LNCaP clone FGC (cell line): ENCODE measurements at regions not wholly inside any gene's neighbourhood (a gene's known extent, or its start where the extent isn't known, plus 50 kb on each side); places are given as distances from the start of the nearest gene placed in this dataset.
"Not testable (repeated sequence)": the region's sequence is repeated elsewhere in the genome, so short reads cannot be mapped to it uniquely, and the experiment has no call there.

Source experiments
- DNase-seq: peaks from one replicate; pipeline ENCODE4 v3.0.0-alpha.2; 2011; ENCODE audit warnings: low read depth
- H3K4me3 ChIP-seq: 2 replicates; pipeline ENCODE4 v1.5.1; 2011; ENCODE audit warnings: mild to moderate bottlenecking, low read depth, low read length, control low read depth
- CTCF ChIP-seq: IDR thresholded peaks from 2 replicates; pipeline ENCODE4 v1.5.1; 2012; ENCODE audit warnings: mild to moderate bottlenecking; ENCODE audit not compliant: control insufficient read depth, insufficient read depth; ENCODE audit errors: extremely low read depth

DNA sequence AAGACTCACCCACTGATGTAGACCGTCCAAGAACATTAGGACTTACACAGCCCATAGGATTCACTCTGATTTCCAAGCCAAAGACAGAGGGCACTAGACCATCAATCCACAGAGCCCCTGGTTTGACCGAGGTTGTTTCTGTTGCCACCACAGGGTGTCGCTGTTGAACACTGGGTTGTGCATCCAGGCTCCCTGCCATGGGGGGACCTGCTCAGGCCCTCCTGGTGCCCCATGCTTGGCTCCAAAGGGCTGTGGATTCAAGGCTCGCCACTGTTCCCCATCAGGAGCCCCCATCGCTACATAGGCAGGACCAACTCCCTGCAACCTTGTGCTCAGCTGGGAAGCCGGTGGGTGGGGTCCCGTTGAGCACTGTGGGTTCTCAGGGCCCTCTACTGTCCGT, 128.0 kb upstream of the ANO1 start:
- peak; percentile 10 for DNase-seq
- TF ChIP-seq CTCF: peak; percentile 55
- H3K4me3 ChIP-seq: no peak overlapping the region

GRCh38 chr11:69950621-69951020, 127.5 kb upstream of the ANO1 start:
- no peak for TF ChIP-seq CTCF
- no peak overlapping the region for H3K4me3 ChIP-seq
- DNase-seq: no peak

- no peak for DNase-seq
- TF ChIP-seq CTCF: no peak
- no peak overlapping the region for H3K4me3 ChIP-seq
These were observed 126.3 kb upstream of the ANO1 start for GRCh38 chr11:69951821-69952220.

DNA sequence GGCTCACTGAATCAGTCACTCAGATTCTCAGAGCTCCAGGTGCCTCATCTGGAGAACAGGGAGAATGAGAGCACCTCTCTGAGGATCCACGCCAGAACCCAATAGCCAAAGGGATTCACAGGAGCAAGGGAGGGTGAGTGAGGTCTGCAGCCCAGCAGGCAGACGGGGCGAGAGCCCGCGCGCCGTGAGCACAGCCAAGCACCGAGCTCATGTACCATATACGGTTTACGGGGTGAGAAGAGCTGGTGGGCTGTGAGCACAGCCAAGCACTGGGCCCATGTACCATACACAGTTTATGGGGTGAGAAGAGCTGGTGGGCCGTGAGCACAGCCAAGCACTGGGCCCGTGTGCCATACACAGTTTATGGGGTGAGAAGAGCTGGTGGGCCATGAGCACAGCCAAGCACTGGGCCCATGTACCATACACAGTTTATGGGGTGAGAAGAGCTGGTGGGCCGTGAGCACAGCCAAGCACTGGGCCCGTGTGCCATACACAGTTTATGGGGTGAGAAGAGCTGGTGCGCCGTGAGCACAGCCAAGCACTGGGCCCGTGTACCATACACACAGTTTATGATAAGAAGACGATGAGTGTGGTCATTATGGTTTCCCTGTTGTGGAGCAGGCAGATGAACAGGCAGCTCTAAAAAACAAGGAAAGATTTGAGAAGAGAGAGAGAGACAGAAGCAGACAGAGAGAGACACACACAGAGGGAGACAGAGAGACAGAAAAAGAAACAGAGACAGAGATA, 125.7 kb upstream of the ANO1 start:
- not testable (repeated sequence) for DNase-seq

DNA sequence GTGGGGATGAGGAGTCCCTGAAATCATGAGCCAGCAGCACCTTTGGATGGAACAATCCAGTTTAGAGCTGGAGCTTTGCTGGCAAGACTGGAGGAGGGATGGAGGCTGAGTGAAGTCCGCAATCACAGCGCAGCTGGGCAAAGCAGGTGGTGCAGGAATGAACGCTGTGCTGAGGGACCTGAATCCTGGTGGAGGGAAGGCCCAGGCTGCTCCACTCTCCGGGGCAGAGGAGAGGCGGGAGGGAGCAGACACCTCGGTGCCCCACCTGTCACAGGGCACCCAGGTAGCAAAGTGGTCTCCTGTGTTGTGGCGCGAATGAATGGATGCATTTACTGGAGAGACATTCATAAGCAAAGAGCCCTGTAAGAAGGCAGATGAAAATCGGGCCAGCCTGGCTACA, 124.8 kb upstream of the ANO1 start:
- no peak for TF ChIP-seq CTCF
- DNase-seq: no peak

More for the DNA sequence above, 125.7 kb upstream of the ANO1 start:
- H3K4me3 ChIP-seq: not testable (repeated sequence)

DNA sequence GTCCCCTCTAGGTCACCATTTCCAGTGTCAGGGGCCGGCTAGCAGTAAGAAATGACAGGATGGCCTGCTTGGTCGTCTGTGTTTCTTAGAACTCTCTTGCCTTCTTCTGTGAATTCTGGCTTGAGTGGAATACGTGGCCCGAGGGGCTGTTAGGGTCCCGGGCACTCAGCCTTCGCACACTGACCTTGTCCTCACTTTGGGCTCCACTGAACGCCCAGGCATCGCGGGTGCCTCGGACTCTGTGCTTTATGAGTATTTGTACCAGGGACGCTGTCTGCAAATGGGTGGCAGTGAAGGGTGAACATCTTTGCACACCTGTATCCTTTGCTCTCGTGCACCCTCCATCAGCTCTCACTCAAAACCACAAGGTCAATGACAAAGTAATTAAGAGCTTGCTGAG, 123.4 kb upstream of the ANO1 start:
- no peak for TF ChIP-seq CTCF
- no peak for DNase-seq

More for the DNA sequence above, 124.8 kb upstream of the ANO1 start:
- H3K4me3 ChIP-seq: no peak overlapping the region

GRCh38 chr11:69956669-69957190, 121.4 kb upstream of the ANO1 start:
- TF ChIP-seq CTCF: no peak
- DNase-seq: no peak
- no peak overlapping the region for H3K4me3 ChIP-seq

More for the DNA sequence above, 123.4 kb upstream of the ANO1 start:
- no peak overlapping the region for H3K4me3 ChIP-seq
